ENCODE measurements at regions not wholly inside any gene's neighbourhood (a gene's known extent, or its start where the extent isn't known, plus 50 kb on each side); places are given as distances from the start of the nearest gene placed in this dataset.

GRCh38 chr13:26989957-26990713 is 181.5 kb downstream of the USP12 start:
- no peak for DNase-seq (ENCODE audit: extremely low read depth, low read depth)

- no peak for DNase-seq (ENCODE audit: extremely low read depth, low read depth)
These were observed 182.2 kb downstream of the USP12 start for GRCh38 chr13:26989261-26989956.

- DNase-seq (ENCODE audit: extremely low read depth, low read depth), result no peak
These were observed 183.4 kb downstream of the USP12 start for GRCh38 chr13:26988059-26988769.

- DNase-seq (ENCODE audit: extremely low read depth, low read depth), result no peak
These were observed 184.1 kb downstream of the USP12 start for GRCh38 chr13:26987486-26988013.

GRCh38 chr13:26985285-26985878 is 186.2 kb downstream of the USP12 start:
- peak; percentile 71 for DNase-seq (ENCODE audit: extremely low read depth, low read depth)

- DNase-seq (ENCODE audit: extremely low read depth, low read depth), result no peak
These were observed 187.3 kb downstream of the USP12 start for GRCh38 chr13:26984337-26984736.

DNA sequence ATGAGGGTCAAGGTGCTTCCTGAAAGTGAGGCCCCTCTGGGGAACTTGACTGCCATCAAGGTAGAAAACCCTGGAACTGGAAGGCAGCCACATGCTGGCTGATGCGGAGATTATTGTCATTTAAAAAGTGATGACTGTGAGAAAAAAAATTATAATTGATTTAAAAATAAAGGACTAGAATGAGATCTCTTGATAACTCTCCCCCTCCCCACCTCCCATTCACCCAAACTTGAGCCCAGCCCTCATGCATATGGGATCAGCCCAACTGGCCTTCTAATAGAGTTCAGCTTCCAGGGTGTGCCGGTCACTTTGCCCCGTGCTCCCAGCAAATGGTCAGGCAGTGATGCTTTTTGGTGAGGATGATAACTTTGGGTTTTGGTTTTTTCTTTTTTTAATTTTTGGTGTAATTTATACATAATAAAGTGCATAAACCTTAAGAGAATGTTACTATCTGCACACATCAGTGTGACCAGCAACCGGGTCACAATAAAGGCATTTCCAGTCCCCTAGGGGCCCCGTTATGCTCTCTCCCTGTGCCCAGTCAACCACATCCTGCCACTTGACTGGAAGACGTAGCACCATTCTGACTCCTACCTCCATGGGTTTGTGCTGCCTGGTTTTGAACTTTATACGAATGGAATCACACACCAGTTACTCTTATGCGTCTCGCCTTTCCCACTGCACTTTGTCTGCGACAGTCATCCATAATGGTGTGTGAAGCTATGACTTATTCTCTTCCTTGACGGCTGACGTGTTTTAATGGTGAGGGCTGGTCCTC is 187.9 kb downstream of the USP12 start:
- no peak for DNase-seq (ENCODE audit: extremely low read depth, low read depth)

DNA sequence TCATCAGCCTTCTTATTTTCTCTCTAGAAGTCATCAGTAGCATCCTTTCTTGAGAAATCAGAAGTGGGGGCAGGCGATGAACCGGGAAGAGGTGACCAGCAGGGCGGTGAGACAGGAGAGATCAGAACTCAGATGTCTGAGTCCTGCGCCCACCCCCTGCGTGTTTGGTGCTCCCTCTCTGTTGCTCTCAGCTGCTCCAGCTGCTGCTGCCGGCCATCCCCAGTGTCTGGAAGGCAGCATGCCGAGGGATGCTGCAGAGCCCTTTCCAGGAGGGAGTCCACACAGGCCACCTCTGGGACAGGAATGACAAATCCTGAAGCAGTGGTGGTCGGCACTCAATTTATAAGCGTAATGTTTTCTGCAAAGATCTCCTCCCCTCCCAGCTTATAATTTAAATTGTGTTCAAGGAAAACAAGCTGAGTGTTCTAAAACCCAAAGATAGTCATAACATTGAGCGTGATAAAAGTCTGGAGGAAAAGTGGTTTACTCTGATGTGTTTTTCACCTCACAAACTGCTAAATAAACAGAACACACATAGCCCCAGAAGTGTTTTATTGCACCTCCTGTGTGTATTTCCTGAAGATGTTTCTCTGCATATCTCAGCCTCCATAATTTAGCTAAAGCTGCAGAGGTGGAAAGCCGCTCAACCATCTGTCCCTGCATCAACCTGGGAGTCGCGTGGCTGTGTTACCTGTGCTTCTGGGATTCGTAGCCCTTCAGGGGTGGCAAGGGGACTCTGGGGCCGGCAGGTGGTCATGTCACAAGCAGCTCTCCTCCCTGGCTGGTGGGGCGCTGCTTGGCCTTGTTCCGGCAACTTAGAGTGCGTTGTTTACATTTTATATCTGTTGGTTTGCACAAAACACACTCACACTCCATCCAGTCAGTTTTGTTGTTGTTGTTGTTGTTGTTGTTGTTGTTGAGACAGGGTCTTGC is 191.2 kb downstream of the USP12 start:
- DNase-seq (ENCODE audit: extremely low read depth, low read depth), result no peak

DNA sequence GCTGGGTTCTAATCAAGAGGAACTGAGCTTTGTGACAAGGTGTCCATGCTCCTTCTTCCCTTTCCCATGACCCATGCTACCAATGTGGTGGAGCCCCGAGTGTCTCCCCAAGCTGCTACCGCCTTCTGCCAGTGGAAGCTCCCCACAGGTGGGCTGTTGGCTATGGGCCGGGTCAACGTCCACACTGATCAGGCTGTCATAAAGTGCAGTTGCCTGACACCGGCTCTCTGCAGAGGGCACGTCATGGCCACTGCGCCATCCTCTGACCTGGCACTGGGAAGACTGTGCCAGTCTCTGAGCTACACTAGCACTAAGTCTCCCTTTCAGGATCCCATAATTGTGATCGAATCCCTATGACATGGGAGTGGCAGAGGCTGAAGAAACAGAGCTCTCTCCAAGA is 192.3 kb downstream of the USP12 start:
- DNase-seq (ENCODE audit: extremely low read depth, low read depth), result no peak

- no peak for DNase-seq (ENCODE audit: extremely low read depth, low read depth)
These were observed 193.3 kb downstream of the USP12 start for GRCh38 chr13:26978081-26978860.

DNA sequence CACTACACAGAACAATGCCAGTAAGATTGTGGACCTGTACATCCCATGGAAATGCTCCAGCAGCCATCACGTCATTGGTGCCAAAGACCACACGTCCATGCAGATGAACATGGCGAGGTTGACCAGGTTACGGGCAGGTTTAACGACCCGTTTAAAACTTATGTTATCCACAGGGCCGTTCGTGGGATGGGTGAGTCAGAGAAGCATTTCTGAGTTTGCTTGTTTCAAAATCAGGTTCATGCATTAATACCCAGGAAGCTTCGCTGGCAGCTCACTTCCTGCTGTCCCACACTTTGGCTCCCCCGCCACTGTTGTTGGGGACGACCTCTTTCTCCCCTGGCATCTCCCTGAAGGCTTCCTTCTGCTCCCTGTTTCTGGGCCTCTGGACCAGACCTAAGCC is 194.1 kb downstream of the USP12 start:
- no peak for DNase-seq (ENCODE audit: extremely low read depth, low read depth)

GRCh38 chr13:26976313-26976712 is 195.3 kb downstream of the USP12 start:
- no peak for DNase-seq (ENCODE audit: extremely low read depth, low read depth)

- DNase-seq (ENCODE audit: extremely low read depth, low read depth), result no peak
These were observed 197.7 kb downstream of the USP12 start for GRCh38 chr13:26973946-26974345.

GRCh38 chr13:26973295-26973694 is 198.3 kb downstream of the USP12 start:
- no peak for DNase-seq (ENCODE audit: extremely low read depth, low read depth)

DNA sequence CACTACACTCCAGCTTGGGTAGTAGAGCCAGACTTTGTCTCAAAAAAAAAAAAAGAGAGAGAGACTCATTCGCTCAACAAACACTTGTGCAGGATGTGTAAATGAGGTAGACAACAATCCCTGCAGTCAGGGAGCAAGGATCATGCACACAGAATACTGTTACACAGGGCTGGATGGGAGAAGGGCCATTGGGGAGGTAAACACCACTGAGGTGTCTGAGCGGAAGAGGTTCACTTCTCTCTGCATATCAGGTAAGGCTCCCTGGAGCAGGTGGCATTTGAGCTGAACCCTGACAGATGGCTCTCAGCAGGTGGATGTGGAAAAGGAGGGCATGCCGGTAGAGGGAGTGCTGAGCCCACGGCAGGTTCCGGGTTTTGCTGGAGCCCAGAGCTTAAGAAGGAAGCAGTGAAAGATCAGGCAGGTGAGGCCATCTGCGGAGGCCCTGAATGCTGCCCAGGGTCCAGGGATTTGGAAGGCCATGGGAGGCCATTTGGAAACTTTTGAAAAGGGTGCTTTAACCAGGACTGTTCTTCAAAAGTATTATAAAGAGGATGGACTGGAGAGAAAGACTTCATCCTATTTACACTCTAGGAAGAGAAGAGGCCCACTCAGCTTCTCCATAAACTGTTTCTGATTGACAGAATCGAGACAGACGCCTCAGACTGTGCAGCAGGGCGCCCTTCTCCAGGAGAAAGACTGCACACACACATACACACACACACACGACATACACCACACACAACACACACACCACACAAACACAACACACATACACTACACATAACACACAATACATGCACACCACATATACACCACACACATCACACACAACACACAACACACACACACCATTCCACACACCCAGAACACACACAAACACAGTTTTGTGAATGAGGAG is 199.4 kb downstream of the USP12 start:
- no peak for DNase-seq (ENCODE audit: extremely low read depth, low read depth)

DNA sequence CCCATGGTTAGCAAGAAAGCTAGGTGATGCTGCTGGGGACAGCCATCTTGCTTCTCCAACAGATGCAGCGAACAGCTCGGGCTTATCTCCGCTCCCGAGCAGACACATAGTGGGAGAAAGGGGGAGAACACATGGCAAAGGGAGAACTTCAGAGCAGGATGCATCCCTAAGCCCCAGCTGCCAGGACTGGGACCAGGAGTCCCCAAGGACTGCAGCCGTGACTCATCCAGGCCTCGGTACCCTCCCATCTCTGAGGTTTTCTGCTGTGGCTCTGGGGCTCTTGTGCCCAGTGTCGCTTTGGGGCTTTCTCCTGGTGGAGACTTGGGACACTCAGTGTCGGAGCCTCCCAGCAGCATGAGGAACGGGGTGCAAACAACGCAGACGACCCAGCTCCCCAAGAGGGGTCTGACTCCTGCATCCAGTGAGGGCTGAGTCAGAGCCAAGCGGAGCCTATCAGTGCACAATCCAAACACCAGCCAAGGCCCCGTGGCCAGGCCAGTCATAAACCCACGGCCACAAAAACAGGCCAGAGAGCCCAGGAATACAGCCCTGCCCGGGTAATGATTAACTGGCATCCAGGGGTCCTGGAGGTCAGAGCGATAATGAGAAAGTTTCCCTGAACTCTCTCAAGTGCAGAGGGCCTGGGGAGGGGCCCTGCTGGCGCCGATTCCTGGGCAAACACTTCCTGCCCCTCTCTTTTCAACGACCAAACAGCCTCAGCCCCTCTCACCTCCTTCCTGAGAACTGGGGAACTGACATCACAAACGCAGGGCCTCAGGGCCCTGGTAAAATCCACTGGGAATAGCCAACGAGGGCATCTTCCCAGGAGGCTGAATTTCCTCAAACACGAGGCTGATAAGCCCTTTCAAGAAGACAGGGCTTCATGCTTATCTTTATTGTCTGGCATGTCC is 202.9 kb downstream of the USP12 start:
- no peak for DNase-seq (ENCODE audit: extremely low read depth, low read depth)

All from NCI-H460 (cell line).